Activated naive CD4-positive, alpha-beta T cell treated with anti-CD3 and anti-CD28 coated beads for 36 hours (primary cell): ENCODE measurements at regions not wholly inside any gene's neighbourhood (a gene's known extent, or its start where the extent isn't known, plus 50 kb on each side); places are given as distances from the start of the nearest gene placed in this dataset.
"Not testable (repeated sequence)": the region's sequence is repeated elsewhere in the genome, so short reads cannot be mapped to it uniquely, and the experiment has no call there.

ENCODE experiments used
- CTCF ChIA-PET: fragments of 350-600 bp; sonication (Branson Sonifier 250); formaldehyde crosslinking; loops from one replicate; lab custom pipeline; 2021; ENCODE audit warnings: antibody characterized with exemption; lab: Charles Lee
- DNase-seq: peaks from one replicate; pipeline ENCODE4 v3.0.0-alpha.2; 2020
- H3K27ac Mint-ChIP-seq: one replicate; pipeline ENCODE4 v1.8.0; 2021; ENCODE audit warnings: mild to moderate bottlenecking, mixed read lengths
- H3K27me3 Mint-ChIP-seq: one replicate; pipeline ENCODE4 v1.8.0; 2021; ENCODE audit warnings: low read depth, mixed read lengths
- H3K36me3 Mint-ChIP-seq: one replicate; pipeline ENCODE4 v1.8.0; 2021; ENCODE audit warnings: low read depth, mixed read lengths
- H3K4me1 Mint-ChIP-seq: one replicate; pipeline ENCODE4 v1.8.0; 2021; ENCODE audit warnings: low read depth, mixed read lengths
- H3K4me3 Mint-ChIP-seq: one replicate; pipeline ENCODE4 v1.8.0; 2021; ENCODE audit warnings: mild to moderate bottlenecking, moderate library complexity, mixed read lengths
- H3K9me3 Mint-ChIP-seq: one replicate; pipeline ENCODE4 v1.8.0; 2021; ENCODE audit warnings: mixed read lengths
- intact Hi-C: fragments of 100-400 bp; cut with micrococcal nuclease; formaldehyde crosslinking; loops from one replicate; pipeline ENCODE4 v1.15.1; 2023

GRCh38 chr7:9023675-9024294, 590.4 kb downstream of the NXPH1 start:
- Mint-ChIP-seq H3K4me3 (no peak overlapping the region), H3K4me1 (no peaks in the 10 kb centered on the region), H3K27ac (no peak overlapping the region), H3K27me3 (no peaks in the 10 kb centered on the region), H3K36me3 (no peaks in the 10 kb centered on the region), H3K9me3 (peaks cover 6% of the 10 kb centered on the region)
- no peak for DNase-seq
- CTCF ChIA-PET, result no interaction called here
- intact Hi-C loops, result loop anchor here (10.0 kb wide), 1 partner anchor 79 kb away; no protein-coding TSS in a partner anchor

GRCh38 chr7:9026121-9026520, 592.7 kb downstream of the NXPH1 start:
- DNase-seq, result no peak
- Mint-ChIP-seq H3K27me3 (no peaks in the 10 kb centered on the region), H3K36me3 (no peaks in the 10 kb centered on the region), H3K9me3 (no peaks in the 10 kb centered on the region), H3K27ac (no peak overlapping the region), H3K4me1 (no peaks in the 10 kb centered on the region), H3K4me3 (no peak overlapping the region)
- CTCF ChIA-PET, result no interaction called here
- intact Hi-C loops, result loop anchor here (10.0 kb wide), 1 partner anchor 81 kb away; no protein-coding TSS in a partner anchor

- intact Hi-C loops, result loop anchor here (10.0 kb wide), 1 partner anchor 83 kb away; no protein-coding TSS in a partner anchor
- Mint-ChIP-seq H3K27me3 (no peaks in the 10 kb centered on the region), H3K9me3 (no peaks in the 10 kb centered on the region), H3K27ac (no peak overlapping the region), H3K4me1 (no peaks in the 10 kb centered on the region), H3K36me3 (no peaks in the 10 kb centered on the region), H3K4me3 (no peak overlapping the region)
- DNase-seq, result no peak
- CTCF ChIA-PET, result no interaction called here
Measured at GRCh38 chr7:9028012-9028411, 594.6 kb downstream of the NXPH1 start.

- Mint-ChIP-seq H3K27me3 (no peaks in the 10 kb centered on the region), H3K4me3 (no peak overlapping the region), H3K4me1 (no peaks in the 10 kb centered on the region), H3K9me3 (no peaks in the 10 kb centered on the region), H3K27ac (no peak overlapping the region), H3K36me3 (no peaks in the 10 kb centered on the region)
- intact Hi-C loops, result loop anchor here (10.0 kb wide), 1 partner anchor 85 kb away; no protein-coding TSS in a partner anchor
- no peak for DNase-seq
- CTCF ChIA-PET, result interaction anchor here (0.7 kb wide), 1 partner anchor 9 kb away, joined by 3 read pairs; no protein-coding TSS in a partner anchor
Measured at GRCh38 chr7:9029681-9030530, 596.5 kb downstream of the NXPH1 start.

- no peak overlapping the region for H3K4me3 Mint-ChIP-seq
- intact Hi-C loops, result no loop called here
- no peaks in the 10 kb centered on the region for H3K4me1 Mint-ChIP-seq
- no peak for DNase-seq
- no peak overlapping the region for H3K27ac Mint-ChIP-seq
- H3K9me3 Mint-ChIP-seq, result no peaks in the 10 kb centered on the region
- H3K36me3 Mint-ChIP-seq, result no peaks in the 10 kb centered on the region
- no peaks in the 10 kb centered on the region for H3K27me3 Mint-ChIP-seq
- CTCF ChIA-PET, result no interaction called here
Measured at GRCh38 chr7:9030976-9031375, 597.6 kb downstream of the NXPH1 start.

- intact Hi-C loops, result no loop called here
- no peak overlapping the region for H3K4me3 Mint-ChIP-seq
- no peaks in the 10 kb centered on the region for H3K4me1 Mint-ChIP-seq
- H3K27me3 Mint-ChIP-seq, result no peaks in the 10 kb centered on the region
- no peaks in the 10 kb centered on the region for H3K36me3 Mint-ChIP-seq
- H3K27ac Mint-ChIP-seq, result no peak overlapping the region
- DNase-seq, result no peak
- CTCF ChIA-PET, result no interaction called here
- H3K9me3 Mint-ChIP-seq, result no peaks in the 10 kb centered on the region
Measured at GRCh38 chr7:9031386-9031785, 598.0 kb downstream of the NXPH1 start.

- H3K36me3 Mint-ChIP-seq, result no peaks in the 10 kb centered on the region
- CTCF ChIA-PET, result no interaction called here
- intact Hi-C loops, result no loop called here
- no peak for DNase-seq
- no peak overlapping the region for H3K27ac Mint-ChIP-seq
- H3K9me3 Mint-ChIP-seq, result no peaks in the 10 kb centered on the region
- H3K4me1 Mint-ChIP-seq, result no peaks in the 10 kb centered on the region
- H3K27me3 Mint-ChIP-seq, result no peaks in the 10 kb centered on the region
- H3K4me3 Mint-ChIP-seq, result no peak overlapping the region
Measured at GRCh38 chr7:9036080-9036479, 602.7 kb downstream of the NXPH1 start.

GRCh38 chr7:9071160-9071762, 637.9 kb downstream of the NXPH1 start:
- no peak overlapping the region for H3K4me3 Mint-ChIP-seq
- H3K27ac Mint-ChIP-seq, result no peak overlapping the region
- H3K4me1 Mint-ChIP-seq, result no peaks in the 10 kb centered on the region
- H3K36me3 Mint-ChIP-seq, result no peaks in the 10 kb centered on the region
- CTCF ChIA-PET, result no interaction called here
- DNase-seq, result no peak
- intact Hi-C loops, result no loop called here
- peaks cover 14% of the 10 kb centered on the region for H3K9me3 Mint-ChIP-seq
- no peaks in the 10 kb centered on the region for H3K27me3 Mint-ChIP-seq

GRCh38 chr7:9075774-9076173, 642.4 kb downstream of the NXPH1 start:
- H3K9me3 Mint-ChIP-seq, intact Hi-C loops, H3K4me3 Mint-ChIP-seq, H3K4me1 Mint-ChIP-seq, H3K27ac Mint-ChIP-seq, DNase-seq, H3K27me3 Mint-ChIP-seq, H3K36me3 Mint-ChIP-seq, CTCF ChIA-PET: not testable (repeated sequence)

- Mint-ChIP-seq H3K4me3 (no peak overlapping the region), H3K36me3 (no peaks in the 10 kb centered on the region), H3K9me3 (peaks cover 4% of the 10 kb centered on the region), H3K27ac (no peak overlapping the region), H3K4me1 (no peaks in the 10 kb centered on the region), H3K27me3 (no peaks in the 10 kb centered on the region)
- CTCF ChIA-PET, result no interaction called here
- intact Hi-C loops, result no loop called here
- DNase-seq, result no peak
Measured at GRCh38 chr7:9082203-9082602, 648.8 kb downstream of the NXPH1 start.

- intact Hi-C loops, result no loop called here
- H3K36me3 Mint-ChIP-seq, result no peaks in the 10 kb centered on the region
- H3K4me1 Mint-ChIP-seq, result no peaks in the 10 kb centered on the region
- DNase-seq, result no peak
- no peak overlapping the region for H3K4me3 Mint-ChIP-seq
- no peaks in the 10 kb centered on the region for H3K27me3 Mint-ChIP-seq
- CTCF ChIA-PET, result no interaction called here
- H3K9me3 Mint-ChIP-seq, result peaks cover 4% of the 10 kb centered on the region
- no peak overlapping the region for H3K27ac Mint-ChIP-seq
Measured at GRCh38 chr7:9083837-9084236, 650.4 kb downstream of the NXPH1 start.

- CTCF ChIA-PET, result interaction anchor here (0.7 kb wide), 1 partner anchor 795 kb away, joined by 3 read pairs; no protein-coding TSS in a partner anchor
- no peak overlapping the region for H3K27ac Mint-ChIP-seq
- H3K36me3 Mint-ChIP-seq, result no peaks in the 10 kb centered on the region
- intact Hi-C loops, result no loop called here
- DNase-seq, result no peak
- peaks cover 8% of the 10 kb centered on the region for H3K9me3 Mint-ChIP-seq
- no peaks in the 10 kb centered on the region for H3K27me3 Mint-ChIP-seq
- H3K4me3 Mint-ChIP-seq, result no peak overlapping the region
- no peaks in the 10 kb centered on the region for H3K4me1 Mint-ChIP-seq
Measured at GRCh38 chr7:9091282-9091681, 657.9 kb downstream of the NXPH1 start.
